Occipital lobe (tissue), 1 donor: ENCODE measurements at regions not wholly inside any gene's neighbourhood (a gene's known extent, or its start where the extent isn't known, plus 50 kb on each side); places are given as distances from the start of the nearest gene placed in this dataset.

Source experiments
- DNase-seq: peaks from one replicate; lab custom pipeline; 2025; lab: John Stamatoyannopoulos, UW

DNA sequence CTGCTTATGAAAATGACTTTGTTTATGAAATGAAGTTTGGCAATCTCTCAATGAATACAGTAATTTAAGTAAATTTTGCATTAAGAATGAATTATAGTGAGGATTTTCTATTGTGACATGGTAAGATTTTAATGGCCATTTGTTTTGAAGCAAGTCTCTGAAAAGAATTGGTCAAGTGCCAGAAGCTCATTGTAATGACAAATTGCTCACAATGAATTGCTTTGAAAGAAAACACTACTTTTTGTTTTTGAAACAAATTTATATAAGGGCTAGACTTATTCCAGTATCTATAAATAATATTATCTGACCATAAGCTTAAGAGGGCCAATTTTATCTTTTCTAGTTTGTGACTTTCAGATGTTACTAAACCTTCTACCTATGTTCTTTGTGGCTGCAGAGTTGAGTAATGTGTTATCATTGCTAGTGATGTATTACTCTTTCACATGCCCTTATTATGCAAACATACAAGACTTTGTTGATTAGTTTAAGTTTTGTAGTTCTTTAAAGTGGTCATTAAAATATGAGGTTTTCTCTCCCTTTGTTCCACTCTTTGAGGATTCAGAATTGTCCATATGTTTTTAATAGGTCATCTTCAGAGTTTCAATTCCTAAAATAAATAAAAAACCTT, 93.0 kb upstream of the ZNF608 start:
- no peak for DNase-seq

DNA sequence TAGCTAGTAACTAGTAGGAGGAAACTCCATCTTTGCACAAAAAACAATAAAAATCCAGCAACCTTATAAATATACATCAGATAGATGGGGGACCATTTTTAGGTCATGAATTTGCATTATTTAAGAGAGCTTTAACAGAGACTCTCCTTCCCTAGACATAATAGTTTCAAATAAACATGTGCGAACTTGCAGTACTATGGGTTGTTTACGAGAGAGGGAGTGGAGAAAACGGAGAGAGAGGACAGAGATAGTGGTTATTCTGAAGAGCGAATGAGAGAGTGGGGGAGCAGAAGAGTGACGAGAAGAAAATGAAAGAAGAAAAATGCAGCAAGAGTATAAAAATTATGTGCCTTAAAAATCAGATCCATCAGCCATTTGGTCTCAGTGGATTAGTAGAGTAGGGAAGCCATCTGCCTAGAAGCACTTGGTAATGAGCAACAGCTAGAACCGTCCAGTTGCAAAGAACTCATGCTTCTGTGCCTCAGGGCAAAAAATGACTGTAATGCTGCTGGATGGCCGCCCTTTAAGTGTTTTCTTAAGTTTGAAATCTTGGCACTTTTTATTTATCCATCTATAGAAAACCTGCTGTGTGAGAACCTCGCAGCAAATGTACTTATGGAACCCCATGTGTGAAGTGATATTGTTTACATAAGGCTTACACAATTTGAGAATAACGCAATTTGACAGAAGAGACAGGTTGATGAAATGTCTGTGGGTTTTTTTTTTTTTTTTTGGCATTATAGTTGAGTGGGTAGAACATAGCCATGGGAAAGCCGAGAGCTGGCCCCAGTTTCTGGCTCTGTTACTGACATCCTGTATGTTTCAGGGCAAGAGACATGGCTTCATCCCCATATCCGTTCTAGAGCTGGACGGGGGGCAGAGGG, 95.6 kb upstream of the ZNF608 start:
- no peak for DNase-seq

DNA sequence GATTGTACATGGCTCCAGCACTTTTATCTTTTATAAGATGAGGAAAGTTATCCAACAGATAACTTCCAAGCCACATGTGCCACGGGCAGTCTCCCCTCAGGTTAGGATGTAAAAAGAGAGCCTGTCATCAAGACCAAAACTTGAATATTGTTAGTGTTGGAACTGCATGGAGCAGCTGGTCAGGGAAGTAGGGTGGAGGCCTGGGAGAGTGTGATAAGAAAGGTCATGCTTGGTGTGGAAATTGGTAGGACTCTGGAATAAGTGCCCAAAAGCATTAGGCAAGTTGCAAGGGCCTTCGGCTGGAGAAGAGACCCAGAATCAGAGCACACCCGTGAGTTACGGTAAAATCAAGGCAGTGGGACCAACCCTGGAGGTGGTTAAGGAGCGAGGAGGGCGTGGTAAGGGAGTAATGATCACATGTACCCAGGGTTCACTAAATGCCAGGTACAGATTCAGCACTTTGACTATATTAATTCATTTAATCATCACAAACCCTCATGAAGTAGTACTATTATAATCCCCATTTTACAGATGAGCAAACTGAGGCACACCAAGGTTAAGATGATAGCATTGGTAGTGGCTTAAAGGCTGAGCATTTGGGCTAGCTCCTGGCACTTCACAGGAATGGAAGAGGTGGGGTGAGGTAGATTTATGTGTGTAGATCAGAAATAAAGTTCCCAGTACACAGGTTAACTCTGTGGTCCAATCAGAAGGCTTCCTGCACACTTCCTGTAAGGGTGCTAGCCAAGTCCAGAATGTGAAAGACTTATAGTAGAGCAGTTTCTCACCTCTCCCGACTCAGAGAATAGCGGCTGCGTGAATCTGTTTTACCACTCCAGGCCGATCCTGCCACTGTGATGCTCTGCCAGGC, 96.5 kb upstream of the ZNF608 start:
- DNase-seq = no peak

DNA sequence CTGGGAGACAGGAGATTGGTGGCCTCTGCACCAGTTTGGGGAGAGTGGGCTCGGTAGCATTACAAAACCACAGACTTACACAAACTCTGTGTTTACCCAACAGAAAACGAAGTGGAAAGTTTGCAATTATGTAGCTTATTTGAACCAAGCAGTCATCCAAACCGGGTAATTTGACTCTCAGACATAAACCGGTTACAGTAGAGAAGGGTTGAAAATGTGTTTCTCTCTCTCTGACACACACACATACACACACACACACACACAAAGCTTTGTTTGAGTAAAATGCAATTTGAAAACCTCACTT, 97.1 kb upstream of the ZNF608 start:
- no peak for DNase-seq

DNA sequence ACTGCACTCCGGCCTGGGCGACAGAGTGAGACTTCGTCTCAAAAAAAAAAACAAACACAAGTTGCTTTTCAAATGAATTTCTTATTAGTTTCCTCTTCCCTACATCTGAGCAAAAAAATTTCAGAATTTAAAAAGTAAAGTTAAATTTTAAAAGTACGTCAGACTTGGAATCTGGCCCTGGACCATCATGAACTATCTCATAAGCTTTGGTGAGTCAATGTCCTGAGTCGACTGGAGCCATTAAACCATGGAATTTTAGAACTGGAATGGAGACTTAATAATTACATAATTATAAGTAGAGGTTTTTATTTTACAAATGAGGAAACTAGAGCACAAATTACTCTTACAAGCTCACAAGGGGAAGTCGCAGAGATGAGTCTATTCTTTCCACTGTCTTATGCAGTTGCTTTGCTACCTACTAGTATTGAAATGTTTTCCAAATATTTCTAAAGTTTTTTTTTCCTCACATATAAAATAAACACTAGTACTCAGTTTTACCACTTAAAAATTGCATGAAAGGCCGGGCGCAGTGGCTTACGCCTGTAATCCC, 98.0 kb upstream of the ZNF608 start:
- no peak for DNase-seq

DNA sequence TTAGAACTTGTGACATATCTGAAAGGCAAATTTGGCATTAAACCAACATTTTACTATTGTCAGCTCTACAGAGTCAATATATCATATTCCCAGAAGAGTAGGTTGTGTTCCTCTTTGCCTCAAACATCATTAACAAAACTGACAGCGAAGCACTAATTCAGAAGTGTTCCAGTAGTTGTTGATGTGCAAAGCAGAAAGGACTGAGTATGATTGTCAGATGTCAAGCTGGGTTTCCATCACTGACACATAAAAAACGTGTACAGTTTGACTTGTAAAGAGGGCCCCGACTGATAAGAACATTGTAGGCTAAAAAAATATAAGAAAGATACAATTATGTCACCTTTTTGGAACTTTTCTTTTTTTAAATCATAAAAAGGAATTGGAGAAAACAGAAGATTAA, 101.5 kb upstream of the ZNF608 start:
- no peak for DNase-seq

DNA sequence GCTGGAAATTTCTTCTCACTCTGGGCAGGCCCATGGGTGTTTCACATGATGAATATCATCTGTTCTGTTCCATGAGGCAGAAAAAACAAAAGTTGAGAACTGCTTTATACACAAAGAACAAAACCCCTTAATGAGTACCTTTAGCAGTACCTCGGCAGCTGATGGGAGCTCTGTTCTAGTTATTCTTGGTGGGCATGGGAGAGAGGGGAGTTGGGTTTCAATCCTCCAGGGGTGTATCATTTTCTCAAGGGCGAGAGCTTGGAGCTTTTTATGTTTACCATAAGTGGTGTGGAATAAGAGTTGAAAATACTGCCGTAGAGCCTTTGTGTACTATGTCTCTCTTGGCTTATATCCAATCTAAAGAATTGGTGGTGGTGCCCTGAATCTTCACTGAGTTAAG, 103.3 kb upstream of the ZNF608 start:
- DNase-seq = no peak

DNA sequence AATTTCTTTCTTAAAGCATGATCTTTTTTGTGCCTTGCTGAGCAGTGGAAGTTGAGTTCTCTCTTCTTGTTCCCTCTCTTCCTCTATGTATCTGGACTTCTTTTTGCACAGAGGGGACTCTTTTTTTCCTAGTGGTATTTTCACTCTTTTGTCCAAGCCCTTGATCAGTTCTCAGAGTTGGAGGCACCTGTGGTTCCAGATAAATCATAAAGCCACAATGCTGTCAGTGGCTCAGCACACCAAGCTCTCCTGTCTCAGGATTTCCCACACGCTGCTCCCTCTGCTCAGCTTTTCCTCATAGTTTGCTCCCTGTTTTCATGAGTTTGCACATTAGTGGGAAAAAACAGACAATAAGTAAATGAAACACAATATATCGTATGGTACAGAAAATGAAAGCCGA, 110.3 kb upstream of the ZNF608 start:
- no peak for DNase-seq

DNA sequence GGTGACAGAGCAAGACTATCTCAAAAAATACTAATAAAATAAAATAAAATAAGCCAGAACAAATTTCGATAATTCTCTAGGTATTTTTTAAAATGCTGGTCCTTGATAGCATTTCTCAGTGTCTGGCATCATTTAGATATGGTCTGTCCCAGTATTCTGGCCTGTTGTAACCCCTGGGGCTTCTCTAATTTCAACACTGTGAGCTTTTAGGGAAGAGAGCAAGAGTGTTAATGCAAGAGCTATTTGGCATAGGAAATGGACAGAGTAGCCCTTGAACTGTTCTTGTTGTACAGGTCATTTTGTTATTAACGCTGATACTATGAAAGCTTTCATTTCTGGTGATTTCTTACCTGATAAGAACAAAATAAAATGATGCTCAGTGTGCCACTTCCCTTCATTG, 112.2 kb upstream of the ZNF608 start:
- DNase-seq = no peak

DNA sequence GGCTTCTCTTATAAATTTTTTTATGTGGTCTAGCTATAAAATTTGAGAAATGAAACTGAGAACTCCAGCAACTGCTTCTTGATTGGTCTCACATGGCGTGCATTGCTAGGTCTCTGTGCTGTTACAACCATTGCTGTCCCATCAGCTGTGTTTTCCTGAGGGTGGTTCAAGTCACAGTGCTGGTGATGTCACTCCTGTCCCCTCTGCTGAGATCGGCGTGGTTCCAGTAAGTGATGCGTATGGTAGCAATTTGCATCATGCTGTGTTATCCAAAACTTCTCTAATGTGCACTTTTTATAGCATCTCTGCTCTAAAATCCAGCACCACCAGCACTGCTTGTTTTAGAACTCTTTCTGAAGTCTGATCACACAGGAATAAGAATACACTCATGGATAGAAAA, 112.6 kb upstream of the ZNF608 start:
- no peak for DNase-seq

DNA sequence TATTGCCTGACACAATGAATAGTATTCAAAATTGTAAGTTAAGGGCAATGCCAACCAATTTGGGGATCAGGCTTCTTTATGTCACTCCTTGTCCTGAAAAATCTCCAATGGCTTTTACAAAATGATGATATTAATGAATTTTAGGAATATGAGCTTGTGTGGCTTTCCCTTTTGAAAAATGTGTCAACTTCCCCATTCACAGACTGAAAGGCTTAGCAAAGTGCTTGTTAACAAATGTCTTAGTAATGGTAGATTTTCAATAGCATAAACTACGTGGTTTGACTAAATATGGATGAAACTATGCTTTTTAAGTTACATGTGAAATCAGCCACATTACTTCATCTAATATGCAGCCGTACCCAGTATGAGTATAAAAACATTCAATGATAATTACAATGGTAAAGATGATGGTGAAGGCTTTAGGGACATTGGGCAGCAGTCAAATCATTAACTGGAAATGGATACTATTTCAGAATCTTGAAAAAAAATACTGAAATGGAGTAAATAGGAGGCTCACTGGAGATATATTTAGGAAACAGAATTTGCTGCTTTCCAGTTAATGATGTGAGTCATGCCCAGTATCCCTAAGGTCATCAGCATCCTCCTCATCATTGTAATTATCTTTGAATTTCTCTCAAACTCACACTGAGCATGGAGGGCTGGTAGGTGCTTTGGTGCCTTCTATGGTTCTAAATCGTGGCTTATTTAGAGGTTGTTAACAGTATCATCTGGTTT, 113.3 kb upstream of the ZNF608 start:
- no peak for DNase-seq

DNA sequence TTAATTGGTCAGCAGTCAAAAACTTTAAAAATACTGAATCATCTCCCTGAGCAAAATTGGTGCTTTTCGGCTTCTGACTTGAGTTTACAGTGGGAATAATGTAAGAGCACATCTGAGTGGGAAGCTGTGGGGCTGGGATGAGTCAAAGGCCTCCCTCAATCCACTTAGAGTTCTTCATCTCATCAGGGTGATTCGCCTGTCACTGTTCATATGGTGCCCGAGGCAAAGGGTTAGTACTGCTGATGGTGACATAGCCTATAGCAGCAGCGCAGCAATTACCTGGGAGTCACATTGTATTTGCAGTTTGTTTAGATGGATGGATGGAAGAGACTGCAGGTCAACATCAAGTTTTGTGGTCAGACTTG, 113.8 kb upstream of the ZNF608 start:
- no peak for DNase-seq

DNA sequence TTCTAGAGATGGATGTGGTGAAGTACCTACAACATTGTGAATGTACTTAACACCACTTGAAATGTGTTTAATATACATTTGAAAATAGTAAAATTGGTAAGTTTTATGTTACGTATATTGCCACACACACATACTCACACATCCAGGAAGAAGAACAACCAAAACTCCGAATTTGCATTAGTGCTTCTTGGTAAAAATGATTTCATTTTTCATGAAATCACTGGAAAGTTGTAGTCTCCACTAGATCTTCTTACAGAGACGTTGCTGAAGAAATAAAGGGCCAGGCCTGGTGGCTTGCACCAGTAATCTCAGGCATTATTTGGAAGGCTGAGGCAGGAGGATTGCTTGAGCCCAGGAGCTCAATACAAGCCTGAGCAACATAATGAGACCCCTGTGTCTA, 118.6 kb upstream of the ZNF608 start:
- no peak for DNase-seq

DNA sequence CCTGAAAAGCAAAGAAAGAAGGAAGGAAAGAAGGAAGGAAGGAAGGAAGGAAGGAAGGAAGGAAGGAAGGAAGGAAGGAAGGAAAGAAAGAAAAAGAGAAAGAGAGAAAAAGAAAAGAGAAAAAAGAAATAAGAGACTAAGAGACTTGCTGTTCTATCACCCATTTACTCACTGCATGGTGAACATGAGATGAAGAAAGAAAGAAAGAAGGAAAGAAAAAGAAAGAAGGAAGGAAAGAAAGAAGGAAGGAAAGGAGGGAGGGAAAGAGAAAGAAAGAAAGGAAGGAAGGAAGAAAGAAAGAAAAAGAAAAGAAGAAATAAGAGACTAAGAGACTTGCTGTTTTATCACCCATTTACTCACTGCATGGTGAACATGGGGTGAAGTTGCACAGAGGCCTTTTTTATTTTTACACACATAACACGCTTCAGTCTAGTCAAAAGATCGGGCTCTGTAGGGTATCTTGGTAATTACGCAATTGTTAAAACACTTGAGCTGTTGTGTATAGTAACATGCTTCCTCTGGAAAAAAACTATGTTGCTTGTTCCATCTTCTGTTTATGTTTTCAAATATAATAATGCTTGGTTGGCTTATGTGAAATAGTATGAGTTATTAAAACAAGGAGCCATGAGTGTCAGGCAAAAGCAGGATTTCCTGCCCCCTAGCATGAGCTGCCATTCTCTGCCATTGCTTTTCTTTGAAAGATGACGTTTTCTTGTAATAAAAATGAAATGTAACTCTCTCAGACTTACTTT, 119.3 kb upstream of the ZNF608 start:
- no peak for DNase-seq

DNA sequence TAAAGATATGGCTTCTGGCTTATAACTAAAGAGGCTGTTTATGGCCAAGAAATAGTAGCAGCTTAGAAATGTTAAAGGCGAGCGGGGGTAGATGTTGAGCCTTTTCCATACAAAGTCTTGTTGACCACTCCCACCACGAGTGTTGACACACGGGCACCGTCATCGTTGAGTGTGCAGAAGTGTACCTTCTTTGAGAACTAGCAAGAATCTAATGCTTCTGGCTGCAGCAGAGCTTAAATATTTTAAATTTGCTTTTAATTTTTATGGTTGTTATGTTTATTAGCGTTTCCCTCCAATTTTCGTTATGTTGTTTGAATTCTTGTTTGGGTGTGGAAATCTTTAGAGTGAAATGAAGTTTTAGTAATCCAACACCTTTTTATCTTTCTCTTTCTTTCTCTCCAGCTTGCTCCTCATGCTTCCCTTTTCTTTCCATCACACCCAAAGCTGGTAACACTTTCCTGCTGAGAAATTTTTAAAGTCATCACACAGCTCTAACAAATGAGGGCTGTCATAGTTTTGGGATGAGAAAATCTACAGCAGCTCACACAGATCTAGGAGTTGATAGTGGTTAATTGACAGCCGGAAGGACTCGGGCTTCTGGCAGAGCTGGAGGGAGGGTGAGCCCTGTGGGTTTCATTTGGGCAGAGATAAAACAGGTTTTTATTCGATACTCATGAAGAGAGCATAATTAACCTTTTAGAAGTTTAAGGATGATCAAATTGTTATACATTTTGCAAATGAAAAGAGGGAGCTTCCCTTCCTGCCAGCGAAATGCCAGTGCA, 120.1 kb upstream of the ZNF608 start:
- DNase-seq = no peak

DNA sequence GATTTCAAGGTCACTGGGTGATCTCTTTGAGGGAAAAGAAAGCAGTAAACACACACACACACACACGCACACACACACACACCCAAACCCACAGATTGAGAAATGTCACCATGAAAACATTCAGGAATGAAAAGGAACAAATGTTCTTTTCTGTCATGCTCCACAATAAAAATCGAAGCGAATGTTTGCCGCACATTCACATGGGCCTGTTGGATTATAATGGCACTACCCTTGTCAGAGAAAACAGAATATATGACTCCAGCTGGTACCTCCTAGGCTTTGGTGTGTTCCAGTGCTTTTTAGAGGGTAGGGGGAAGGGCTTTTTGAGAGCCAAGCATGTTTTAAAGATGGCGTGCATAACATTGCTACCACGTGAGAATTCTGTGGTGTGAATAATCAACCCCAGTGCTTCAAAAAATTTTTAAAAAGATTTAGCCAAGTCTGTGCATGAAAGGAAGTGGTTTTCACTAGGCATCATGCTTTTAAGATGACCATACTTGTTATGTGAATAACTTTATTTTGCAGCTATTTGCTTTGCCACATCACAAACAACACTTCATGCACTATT, 120.8 kb upstream of the ZNF608 start:
- DNase-seq = no peak

DNA sequence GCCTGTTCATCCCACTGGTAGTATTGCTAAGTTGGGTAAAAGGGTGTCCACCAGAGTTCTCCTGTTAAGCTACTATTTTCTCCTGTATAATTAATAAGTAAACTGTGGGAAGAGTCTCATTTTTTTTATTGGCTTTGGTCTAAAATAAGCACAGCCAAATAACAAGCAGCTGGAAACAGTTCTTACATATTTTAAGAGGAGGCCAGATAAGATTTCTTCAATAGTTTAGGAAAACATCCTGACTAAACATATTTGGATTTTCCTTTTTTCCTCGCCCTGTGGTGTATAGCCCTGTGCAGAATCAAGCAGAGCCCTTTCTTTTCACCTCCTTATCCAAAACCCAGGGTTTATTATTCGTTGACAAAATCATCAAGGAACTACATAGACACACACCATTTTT, 122.2 kb upstream of the ZNF608 start:
- DNase-seq = no peak

DNA sequence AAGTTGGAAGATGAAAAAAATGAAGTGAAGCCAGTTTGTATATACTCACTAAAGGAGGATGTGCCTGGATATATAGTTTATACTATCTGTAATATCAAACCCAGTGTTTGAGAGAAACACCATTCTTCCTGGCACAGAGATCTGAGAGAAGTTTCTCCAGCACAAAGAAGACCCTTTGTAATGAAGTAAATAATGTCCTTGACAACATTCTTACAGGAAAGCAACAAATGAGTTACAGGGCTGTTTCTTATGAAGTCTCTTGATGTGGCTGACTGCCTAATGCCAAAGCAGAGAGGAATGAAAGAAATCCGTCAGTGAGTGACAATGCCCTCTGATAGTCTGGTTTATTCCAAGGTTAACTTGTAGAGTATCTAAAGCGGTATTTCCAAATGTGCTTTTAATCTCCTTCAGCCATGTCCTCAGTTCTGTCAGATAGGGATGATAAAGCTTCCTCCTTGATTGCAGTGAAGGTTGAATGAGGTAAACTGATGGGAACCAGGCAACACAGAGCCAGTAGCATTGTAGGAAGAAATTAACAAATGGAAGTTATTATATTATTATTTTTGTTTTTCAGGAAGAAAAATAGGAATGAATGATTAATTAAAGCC, 123.1 kb upstream of the ZNF608 start:
- DNase-seq = no peak

DNA sequence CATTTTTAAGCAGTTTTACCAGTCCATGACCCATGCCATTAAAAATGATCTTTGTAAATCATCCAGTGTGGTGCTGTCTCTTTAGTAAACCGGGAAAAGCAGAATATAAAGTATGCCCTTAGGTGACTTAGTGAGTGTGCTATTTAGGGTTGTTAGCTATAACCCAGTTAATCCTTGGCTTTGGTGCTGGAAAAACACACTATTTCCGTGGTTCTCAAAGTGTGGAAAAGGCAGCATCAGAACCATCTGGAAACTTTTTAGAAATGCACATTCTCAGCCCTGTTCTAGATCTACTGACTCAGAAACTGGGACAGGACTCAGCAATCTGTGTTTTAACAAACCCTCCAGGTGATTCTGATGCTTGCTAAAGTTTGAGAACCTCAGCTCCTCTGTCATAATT, 123.6 kb upstream of the ZNF608 start:
- no peak for DNase-seq
